GM12878 (cell line): ENCODE measurements at regions not wholly inside any gene's neighbourhood (a gene's known extent, or its start where the extent isn't known, plus 50 kb on each side); places are given as distances from the start of the nearest gene placed in this dataset.

Source experiments
- ATAC-seq: fragments of 200-7000 bp; cut with Tn5 transposase; 3 replicates; pipeline ENCODE4 v1.9.1; 2020; ENCODE audit warnings: mild to moderate bottlenecking, moderate library complexity
- BruUV-seq: library from RNA; stranded (reverse); fragments of 400-500 nt; replicated peaks from 2 replicates; lab custom pipeline; 2021; lab: Mats Ljungman, UMichigan
- CTCF ChIA-PET: fragments of 300-600 bp; sonication (Branson Sonifier 250); formaldehyde crosslinking; extraction: SDS; loops from one replicate; lab custom pipeline; 2021; ENCODE audit warnings: inconsistent platforms; lab: Yijun Ruan, JAX
- POLR2A ChIA-PET: fragments of 350-600 bp; formaldehyde crosslinking; extraction: SDS; loops from one replicate; lab custom pipeline; 2021; ENCODE audit warnings: inconsistent platforms; lab: Charles Lee
- RAD21 ChIA-PET: fragments of 300-600 bp; sonication (Branson Sonifier 250); formaldehyde crosslinking; loops from one replicate; lab custom pipeline; 2023; ENCODE audit warnings: antibody characterized with exemption; ENCODE audit not compliant: unreplicated experiment; lab: Charles Lee
- SMC1A ChIA-PET: fragments of 300-600 bp; sonication (Branson Sonifier 250); formaldehyde crosslinking; loops from one replicate; lab custom pipeline; 2023; ENCODE audit not compliant: unreplicated experiment, uncharacterized antibody; lab: Charles Lee
- DNase-seq: peaks from one replicate; pipeline ENCODE4 v3.0.0-alpha.2; 2011; ENCODE audit warnings: low read depth, low spot score
- FAIRE-seq: peaks from 3 replicates; lab custom pipeline; 2011; peaks lifted over from hg19 to GRCh38; lab: Jason Lieb, UNC
- H2AFZ ChIP-seq: 2 replicates; pipeline ENCODE4 v1.6.0; 2011; ENCODE audit warnings: low read depth, low read length, control low read depth; ENCODE audit not compliant: control insufficient read depth
- H3K27ac ChIP-seq: 2 replicates; pipeline ENCODE4 v1.5.1; 2011; ENCODE audit warnings: control low read depth; ENCODE audit not compliant: control insufficient read depth, insufficient read depth
- H3K27me3 ChIP-seq, 2 experiments: replicated peaks in 1 of 2; 2 replicates each; pipeline versions ENCODE4 v1.6.0 to v1.6.1; 2011; ENCODE audit warnings: low read length in 1 of 2; ENCODE audit not compliant: control insufficient read depth in 2 of 2, insufficient read depth in 2 of 2
- H3K36me3 ChIP-seq, 2 experiments: 2 replicates each; pipeline ENCODE4 v1.5.1; 2011; ENCODE audit warnings: low read length in 1 of 2; ENCODE audit not compliant: control insufficient read depth in 2 of 2, insufficient read depth in 2 of 2
- H3K4me1 ChIP-seq: 2 replicates; pipeline ENCODE4 v1.6.1; 2011; ENCODE audit warnings: mild to moderate bottlenecking, low read length, moderate library complexity, mixed read lengths; ENCODE audit not compliant: control insufficient read depth, insufficient read depth
- H3K4me2 ChIP-seq: 2 replicates; pipeline ENCODE4 v1.6.0; 2011; ENCODE audit warnings: control low read depth; ENCODE audit not compliant: control insufficient read depth, insufficient read depth
- H3K4me3 ChIP-seq: fragments of 200-600 bp; sonication (generic); 2 replicates; pipeline ENCODE4 v1.5.1; 2016
- H3K79me2 ChIP-seq: 2 replicates; pipeline ENCODE4 v1.6.0; 2011; ENCODE audit warnings: low read length; ENCODE audit not compliant: control insufficient read depth, insufficient read depth
- H3K9ac ChIP-seq: 2 replicates; pipeline ENCODE4 v1.8.0; 2011; ENCODE audit warnings: low read length, control low read depth, mixed read lengths; ENCODE audit not compliant: control insufficient read depth, insufficient read depth
- H3K9me3 ChIP-seq: replicated peaks from 3 replicates; pipeline ENCODE4 v1.5.1; 2011; ENCODE audit warnings: mild to moderate bottlenecking, low read length; ENCODE audit not compliant: control insufficient read depth, insufficient read depth
- H4K20me1 ChIP-seq: 2 replicates; pipeline ENCODE4 v1.6.0; 2011; ENCODE audit not compliant: control insufficient read depth, insufficient read depth
- BHLHE40 ChIP-seq, 2 experiments: fragments of 450-650 bp in 1 of 2; IDR thresholded peaks; 2 replicates each; pipeline ENCODE4 v1.6.1; 2011 to 2017; ENCODE audit warnings: low read depth in 2 of 2, borderline replicate concordance in 1 of 2, improper control_type of control experiment in 1 of 2, low read length in 1 of 2, mild to moderate bottlenecking in 1 of 2
- EED ChIP-seq: sonication (generic); IDR thresholded peaks from 2 replicates; pipeline ENCODE4 v1.6.1; 2016; ENCODE audit warnings: antibody characterized with exemption, low read depth
- FOXK2 ChIP-seq: fragments of 450-650 bp; IDR thresholded peaks from 2 replicates; pipeline ENCODE4 v1.6.1; 2017; ENCODE audit warnings: mild to moderate bottlenecking, moderate library complexity
- GABPA ChIP-seq: IDR thresholded peaks from 2 replicates; pipeline ENCODE4 v1.6.1; 2014; ENCODE audit warnings: antibody characterized with exemption, low read depth, mild to moderate bottlenecking, inconsistent platforms
- IKZF1 ChIP-seq: fragments of 450-650 bp; conservative IDR thresholded peaks from 2 replicates; pipeline ENCODE4 v1.6.1; 2017; ENCODE audit warnings: antibody characterized with exemption, mild to moderate bottlenecking
- MEF2A ChIP-seq: IDR thresholded peaks from 2 replicates; pipeline ENCODE4 v1.6.1; 2011; ENCODE audit warnings: low read depth, mild to moderate bottlenecking, low read length, moderate library complexity; ENCODE audit not compliant: insufficient read depth
- NFIC ChIP-seq: IDR thresholded peaks from 2 replicates; pipeline ENCODE4 v1.6.1; 2012; ENCODE audit warnings: low read depth, mild to moderate bottlenecking, inconsistent platforms, low read length, moderate library complexity
- NR2C1 ChIP-seq: fragments of 450-650 bp; IDR thresholded peaks from 2 replicates; pipeline ENCODE4 v1.6.1; 2017; ENCODE audit warnings: antibody characterized with exemption, mild to moderate bottlenecking, moderate library complexity
- PAX5 ChIP-seq: IDR thresholded peaks from 2 replicates; pipeline ENCODE4 v1.6.1; 2011; ENCODE audit warnings: low read depth, low read length, borderline replicate concordance
- RAD51 ChIP-seq: fragments of 450-650 bp; IDR thresholded peaks from 2 replicates; pipeline ENCODE4 v1.6.1; 2016; ENCODE audit warnings: moderate library complexity, mild to moderate bottlenecking, inconsistent platforms
- RUNX3 ChIP-seq: IDR thresholded peaks from 2 replicates; pipeline ENCODE4 v1.6.1; 2012; ENCODE audit warnings: low read length, inconsistent platforms
- SPI1 ChIP-seq: IDR thresholded peaks from 2 replicates; pipeline ENCODE4 v1.6.1; 2011; ENCODE audit warnings: low read depth, mild to moderate bottlenecking, low read length, moderate library complexity, borderline replicate concordance; ENCODE audit not compliant: insufficient read depth
- SRF ChIP-seq, 2 experiments: IDR thresholded peaks; 2 replicates each; pipeline ENCODE4 v1.6.1; 2011; ENCODE audit warnings: low read depth in 2 of 2, low read length in 2 of 2, mild to moderate bottlenecking in 1 of 2, moderate library complexity in 1 of 2
- TAF1 ChIP-seq: IDR thresholded peaks from 2 replicates; pipeline ENCODE4 v1.6.1; 2011; ENCODE audit warnings: mild to moderate bottlenecking, low read depth, low read length, borderline replicate concordance
- WGBS: methylation state at CpG from one replicate; pipeline ENCODE4 v1.1.6; 2016; ENCODE audit warnings: low lambda C conversion rate; ENCODE audit not compliant: insufficient replicate concordance, insufficient coverage; ENCODE audit errors: missing lambda C conversion rate; 5-methylcytosine and 5-hydroxymethylcytosine counted together
- in situ Hi-C: fragments of 300-500 bp; cut with MboI; formaldehyde crosslinking; loops from 9 replicates; pipeline ENCODE4 v1.14.3; 2018; ENCODE audit warnings: mixed read lengths
- intact Hi-C: fragments of 100-400 bp; cut with micrococcal nuclease; formaldehyde crosslinking; loops from one replicate; pipeline ENCODE4 v1.14.2; 2022; ENCODE audit not compliant: unreplicated experiment
- TF ChIP-seq, protein P1 (sequence below): fragments of 450-650 bp; IDR thresholded peaks from 2 replicates; pipeline ENCODE4 v1.6.1; 2014; ENCODE audit warnings: mild to moderate bottlenecking
- TF ChIP-seq, protein P2 (sequence below): fragments of 450-650 bp; conservative IDR thresholded peaks from 2 replicates; pipeline ENCODE4 v1.6.1; 2017; ENCODE audit warnings: mild to moderate bottlenecking, moderate library complexity

DNA sequence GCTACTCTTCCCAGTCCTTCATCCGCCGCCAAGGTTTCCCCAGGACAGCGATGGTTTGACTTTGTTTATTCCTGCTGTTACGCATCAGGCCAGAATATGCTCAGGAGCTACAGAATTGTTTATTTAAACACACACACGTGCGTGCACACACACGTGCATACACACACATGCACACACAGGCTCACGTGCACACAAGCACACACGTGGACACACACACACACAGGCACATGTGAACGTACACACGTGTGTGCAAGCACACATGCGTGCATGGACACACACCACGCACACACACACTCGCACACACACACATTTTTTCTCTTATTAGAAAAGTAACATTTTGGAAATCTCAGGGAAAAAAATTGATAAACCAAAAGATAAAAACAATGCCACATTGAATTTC lies 64.6 kb upstream of the UST start:
- ATAC-seq (no peak), FAIRE-seq (no peak), DNase-seq (no peak)
- TF ChIP-seq RAD51 (no peak), PAX5 (no peak), MEF2A (no peak)
- H3K36me3 ChIP-seq = no peaks in the 10 kb centered on the region
- WGBS = 74% methylated on average over 14 of the region's 14 CpGs
- H3K79me2 ChIP-seq = no peaks in the 10 kb centered on the region
- peaks cover 23% of the 10 kb centered on the region for H3K4me1 ChIP-seq
- H3K4me3 ChIP-seq = no peak overlapping the region
- no peak overlapping the region for H3K4me2 ChIP-seq
- no TSS peak for BruUV-seq
- RAD21 ChIA-PET = no interaction called here
- no peaks in the 10 kb centered on the region for H4K20me1 ChIP-seq
- SMC1A ChIA-PET = interaction anchor here (0.6 to 2.0 kb wide), 8 partner anchors 7 to 105 kb away, joined by 3 to 6 read pairs (median 4); no protein-coding TSS in a partner anchor
- no peak overlapping the region for H2AFZ ChIP-seq
- H3K27me3 ChIP-seq = no peaks in the 10 kb centered on the region
- POLR2A ChIA-PET = interaction anchor here (1.3 kb wide), 1 partner anchor 76 kb away, joined by 3 read pairs; no protein-coding TSS in a partner anchor
- CTCF ChIA-PET = interaction anchor here (0.5 to 1.5 kb wide), 3 partner anchors 20 to 104 kb away, joined by 3 to 7 read pairs (median 3); no protein-coding TSS in a partner anchor
- H3K9ac ChIP-seq = no peak overlapping the region
- in situ Hi-C loops = no loop called here
- H3K9me3 ChIP-seq = peaks cover 14% of the 10 kb centered on the region
- no peak overlapping the region for H3K27ac ChIP-seq
- intact Hi-C loops = no loop called here

DNA sequence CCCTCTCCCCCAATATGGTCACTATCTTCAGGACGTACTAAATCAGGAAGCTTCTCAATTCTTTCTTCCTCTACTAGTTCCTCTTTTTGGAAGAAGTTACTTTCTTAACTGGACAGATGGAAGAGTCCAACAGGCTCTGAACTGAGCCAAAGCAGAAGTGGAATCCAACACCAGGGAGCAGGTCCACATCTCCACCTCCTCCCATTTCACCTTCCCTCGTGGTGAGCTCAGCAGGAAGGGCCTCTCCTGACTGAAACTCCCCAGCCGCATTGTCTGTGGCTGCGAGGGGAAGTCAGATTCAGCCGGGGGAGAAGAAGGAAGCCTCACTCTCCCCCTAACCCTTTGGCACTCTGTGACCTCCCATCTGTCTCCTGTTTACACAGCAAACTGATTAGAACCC lies 63.8 kb upstream of the UST start:
- no peaks in the 10 kb centered on the region for H3K79me2 ChIP-seq
- peaks cover 17% of the 10 kb centered on the region for H3K4me1 ChIP-seq
- CTCF ChIA-PET = interaction anchor here (0.5 to 1.0 kb wide), 3 partner anchors 19 to 105 kb away, joined by 3 read pairs; no protein-coding TSS in a partner anchor
- no peak overlapping the region; the same call in 1 of the 2 replicates for H3K4me2 ChIP-seq
- no peak for FAIRE-seq
- RAD21 ChIA-PET = no interaction called here
- peaks cover 14% of the 10 kb centered on the region for H3K9me3 ChIP-seq
- no peak overlapping the region for H3K27ac ChIP-seq
- SMC1A ChIA-PET = interaction anchor here (0.6 to 2.0 kb wide), 8 partner anchors 8 to 105 kb away, joined by 3 to 5 read pairs (median 4); no protein-coding TSS in a partner anchor
- H4K20me1 ChIP-seq = no peaks in the 10 kb centered on the region
- BruUV-seq = no TSS peak
- intact Hi-C loops (no loop called here), in situ Hi-C loops (no loop called here)
- H3K27me3 ChIP-seq = no peaks in the 10 kb centered on the region
- H3K36me3 ChIP-seq = no peaks in the 10 kb centered on the region
- H3K9ac ChIP-seq = no peak overlapping the region
- POLR2A ChIA-PET = interaction anchor here (1.3 kb wide), 1 partner anchor 75 kb away, joined by 3 read pairs; no protein-coding TSS in a partner anchor
- no peak for DNase-seq
- WGBS = 0% methylated on average over 5 of the region's 5 CpGs
- H2AFZ ChIP-seq = peak overlapping the region; percentile 30
- H3K4me3 ChIP-seq = no peak overlapping the region
- peak; percentile 41 for ATAC-seq
- TF ChIP-seq SPI1 (peak; percentile 61; the same call in 1 of the 2 replicates), NR2C1 (no peak), RUNX3 (peak; percentile 16; the same call in 1 of the 2 replicates), GABPA (no peak), TAF1 (no peak), FOXK2 (no peak), NFIC (no peak), IKZF1 (peak; percentile 39), BHLHE40 (IDR thresholded peaks at IDR 0.05; ENCODE audit: borderline replicate concordance in 1 of 2, low read depth in 2 of 2, low read length in 1 of 2) (no peak), SRF (IDR thresholded peaks at IDR 0.05; ENCODE audit: low read depth in 2 of 2, low read length in 2 of 2) (no peak), EED (0 out of 2 replicates have a peak, but pooled peaks have one; percentile 15)
- TF ChIP-seq, protein P1, sequence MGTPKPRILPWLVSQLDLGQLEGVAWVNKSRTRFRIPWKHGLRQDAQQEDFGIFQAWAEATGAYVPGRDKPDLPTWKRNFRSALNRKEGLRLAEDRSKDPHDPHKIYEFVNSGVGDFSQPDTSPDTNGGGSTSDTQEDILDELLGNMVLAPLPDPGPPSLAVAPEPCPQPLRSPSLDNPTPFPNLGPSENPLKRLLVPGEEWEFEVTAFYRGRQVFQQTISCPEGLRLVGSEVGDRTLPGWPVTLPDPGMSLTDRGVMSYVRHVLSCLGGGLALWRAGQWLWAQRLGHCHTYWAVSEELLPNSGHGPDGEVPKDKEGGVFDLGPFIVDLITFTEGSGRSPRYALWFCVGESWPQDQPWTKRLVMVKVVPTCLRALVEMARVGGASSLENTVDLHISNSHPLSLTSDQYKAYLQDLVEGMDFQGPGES = no peak
- TF ChIP-seq, protein P2, sequence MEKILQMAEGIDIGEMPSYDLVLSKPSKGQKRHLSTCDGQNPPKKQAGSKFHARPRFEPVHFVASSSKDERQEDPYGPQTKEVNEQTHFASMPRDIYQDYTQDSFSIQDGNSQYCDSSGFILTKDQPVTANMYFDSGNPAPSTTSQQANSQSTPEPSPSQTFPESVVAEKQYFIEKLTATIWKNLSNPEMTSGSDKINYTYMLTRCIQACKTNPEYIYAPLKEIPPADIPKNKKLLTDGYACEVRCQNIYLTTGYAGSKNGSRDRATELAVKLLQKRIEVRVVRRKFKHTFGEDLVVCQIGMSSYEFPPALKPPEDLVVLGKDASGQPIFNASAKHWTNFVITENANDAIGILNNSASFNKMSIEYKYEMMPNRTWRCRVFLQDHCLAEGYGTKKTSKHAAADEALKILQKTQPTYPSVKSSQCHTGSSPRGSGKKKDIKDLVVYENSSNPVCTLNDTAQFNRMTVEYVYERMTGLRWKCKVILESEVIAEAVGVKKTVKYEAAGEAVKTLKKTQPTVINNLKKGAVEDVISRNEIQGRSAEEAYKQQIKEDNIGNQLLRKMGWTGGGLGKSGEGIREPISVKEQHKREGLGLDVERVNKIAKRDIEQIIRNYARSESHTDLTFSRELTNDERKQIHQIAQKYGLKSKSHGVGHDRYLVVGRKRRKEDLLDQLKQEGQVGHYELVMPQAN = no peak
